Ascending aorta (tissue), 2 donors: ENCODE measurements at regions not wholly inside any gene's neighbourhood (a gene's known extent, or its start where the extent isn't known, plus 50 kb on each side); places are given as distances from the start of the nearest gene placed in this dataset.

Experiments
- DNase-seq, 2 donors: peaks; one replicate each; pipeline ENCODE4 v3.0.0-alpha.2; 2019; ENCODE audit warnings: low spot score in 2 of 2
- H3K27ac ChIP-seq, 2 donors: fragments of 200-600 bp; sonication (generic); one replicate each; pipeline ENCODE4 v1.5.1; 2016 to 2017; ENCODE audit warnings: mild to moderate bottlenecking in 1 of 2
- H3K27me3 ChIP-seq: fragments of 200-600 bp; sonication (generic); one replicate; pipeline ENCODE4 v1.5.1; 2017
- H3K36me3 ChIP-seq, 2 donors: fragments of 200-600 bp; sonication (generic); one replicate each; pipeline ENCODE4 v1.5.1; 2016
- H3K4me1 ChIP-seq, 2 donors: fragments of 200-600 bp; sonication (generic); one replicate each; pipeline ENCODE4 v1.5.1; 2016 to 2017; ENCODE audit warnings: mild to moderate bottlenecking in 1 of 2
- H3K4me3 ChIP-seq, 2 donors: fragments of 200-600 bp; sonication (generic); one replicate each; pipeline ENCODE4 v1.5.1; 2016 to 2017; ENCODE audit warnings: mild to moderate bottlenecking in 1 of 2
- H3K9me3 ChIP-seq, 2 donors: fragments of 200-600 bp; sonication (generic); one replicate each; pipeline ENCODE4 v1.5.1; 2016
- CTCF ChIP-seq, 3 experiments: fragments of 200-600 bp in 2 of 3; fragments of 450-650 bp in 1 of 3; sonication (generic) in 2 of 3; IDR thresholded peaks; one replicate each; pipeline ENCODE4 v1.5.1; 2016 to 2019; ENCODE audit warnings: antibody characterized with exemption in 3 of 3, mild to moderate bottlenecking in 1 of 3, moderate library complexity in 1 of 3
- intact Hi-C: fragments of 100-400 bp; cut with DNase I; formaldehyde crosslinking; loops from one replicate; pipeline ENCODE4 v1.15.1; 2023

GRCh38 chr2:172251231-172251630, 148.5 kb upstream of the DLX2 start:
- Histone ChIP-seq H3K4me1 (no peaks in the 10 kb centered on the region), H3K27ac (no peak overlapping the region), H3K27me3 (no peaks in the 10 kb centered on the region), H3K9me3 (no peaks in the 10 kb centered on the region), H3K4me3 (no peak overlapping the region), H3K36me3 (no peaks in the 10 kb centered on the region)
- intact Hi-C loops: no loop called here
- no peak for DNase-seq
- TF ChIP-seq CTCF (IDR thresholded peaks at IDR 0.05): no peak

DNA sequence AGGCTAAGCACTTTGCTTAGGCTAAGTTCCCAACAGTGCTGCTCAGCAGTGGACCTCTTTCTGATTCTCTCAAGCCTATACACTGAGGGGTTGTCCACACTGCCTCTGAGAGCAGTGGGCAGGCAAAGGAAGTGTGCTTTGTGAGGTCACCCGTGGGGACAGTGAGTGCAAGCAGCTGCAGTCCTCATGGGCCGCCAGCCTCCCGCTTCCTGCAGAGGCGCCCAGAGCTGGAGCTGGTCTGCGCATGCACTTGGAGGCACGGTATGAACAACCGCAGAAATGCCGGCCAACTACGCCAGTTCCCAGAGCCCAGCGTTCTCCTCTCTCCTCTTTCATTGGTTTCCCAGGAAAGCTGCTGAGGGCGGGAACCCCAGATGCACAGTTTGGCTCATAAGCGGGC, 149.5 kb upstream of the DLX2 start:
- Histone ChIP-seq H3K4me3 (no peak overlapping the region), H3K4me1 (no peaks in the 10 kb centered on the region), H3K9me3 (no peaks in the 10 kb centered on the region), H3K27me3 (no peaks in the 10 kb centered on the region), H3K36me3 (no peaks in the 10 kb centered on the region), H3K27ac (no peak overlapping the region)
- intact Hi-C loops: no loop called here
- no peak for DNase-seq
- TF ChIP-seq CTCF (IDR thresholded peaks at IDR 0.05): no peak

DNA sequence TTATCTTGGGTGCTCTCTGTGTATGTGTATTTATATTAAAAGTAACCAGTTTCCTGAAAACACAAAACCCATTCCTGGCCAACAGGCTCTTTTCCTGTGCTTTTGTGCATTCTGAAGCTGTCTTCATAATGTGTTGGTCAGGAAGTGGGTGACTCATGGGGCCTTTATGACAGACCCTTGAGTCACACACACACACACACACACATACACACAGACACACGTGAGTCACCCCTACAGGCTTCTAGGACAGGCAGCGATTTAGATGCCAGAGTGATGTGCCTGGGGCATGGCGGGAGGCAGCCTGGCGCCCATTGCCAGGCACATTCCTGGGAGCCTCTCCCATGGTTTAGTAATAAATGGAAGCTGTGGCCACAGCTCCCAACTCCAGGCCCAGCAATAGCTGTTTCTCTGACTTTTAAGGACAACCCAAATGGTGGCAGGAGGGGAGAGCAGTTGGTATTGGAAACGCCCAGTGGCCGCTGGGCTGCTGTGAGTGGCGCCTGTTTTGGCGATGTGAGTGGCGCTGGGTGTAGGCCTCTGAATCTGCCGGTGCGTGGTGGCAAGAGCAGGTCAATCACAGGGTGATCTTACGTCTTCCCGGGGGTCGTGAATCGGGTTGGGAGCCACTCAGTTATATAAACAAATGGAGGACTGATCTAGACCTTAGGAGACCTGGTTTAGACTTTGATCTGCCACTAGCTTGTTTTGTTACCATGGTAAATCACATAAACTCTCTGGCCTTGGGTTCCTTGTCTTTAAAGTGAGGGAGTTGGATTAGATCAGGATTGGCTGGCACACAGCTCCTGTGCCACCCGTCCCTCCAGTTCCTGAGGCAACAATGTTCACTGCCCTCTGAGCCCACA, 150.7 kb upstream of the DLX2 start:
- peak overlapping the region in 1 of 2 donors; percentile 10 for H3K27ac ChIP-seq
- TF ChIP-seq CTCF (IDR thresholded peaks at IDR 0.05): no peak
- intact Hi-C loops: no loop called here
- no peaks in the 10 kb centered on the region for H3K4me1 ChIP-seq
- H3K36me3 ChIP-seq: no peaks in the 10 kb centered on the region
- H3K4me3 ChIP-seq: no peak overlapping the region
- H3K9me3 ChIP-seq: no peaks in the 10 kb centered on the region
- DNase-seq: peak; percentile 53 to 89
- no peaks in the 10 kb centered on the region for H3K27me3 ChIP-seq

DNA sequence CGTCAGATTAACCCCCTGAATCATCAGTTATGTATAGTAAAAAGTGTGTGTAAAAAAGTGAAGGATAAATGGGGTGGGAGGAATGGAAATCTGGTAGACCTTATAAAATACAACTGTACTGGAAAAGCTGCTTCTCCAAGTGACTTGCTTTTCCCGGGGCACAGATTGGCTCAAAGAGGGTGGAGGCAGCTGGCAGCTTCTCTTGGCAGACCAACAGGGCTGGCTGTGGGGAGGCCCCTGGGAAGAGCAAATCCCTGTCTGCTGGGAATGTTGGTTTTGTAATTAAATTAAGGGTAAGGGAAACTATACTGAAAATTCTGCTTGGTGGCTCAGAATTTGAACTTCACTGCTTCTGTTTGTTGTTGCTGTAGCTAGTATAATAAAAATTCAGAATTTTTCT, 154.2 kb upstream of the DLX2 start:
- Histone ChIP-seq H3K27ac (no peak overlapping the region), H3K27me3 (no peaks in the 10 kb centered on the region), H3K9me3 (no peaks in the 10 kb centered on the region), H3K4me3 (no peak overlapping the region), H3K4me1 (no peaks in the 10 kb centered on the region), H3K36me3 (no peaks in the 10 kb centered on the region)
- no peak for DNase-seq
- intact Hi-C loops: no loop called here
- TF ChIP-seq CTCF (IDR thresholded peaks at IDR 0.05): no peak

GRCh38 chr2:172259827-172260226, 157.1 kb upstream of the DLX2 start:
- Histone ChIP-seq H3K9me3 (no peaks in the 10 kb centered on the region), H3K27ac (no peak overlapping the region), H3K27me3 (no peaks in the 10 kb centered on the region), H3K36me3 (no peaks in the 10 kb centered on the region), H3K4me3 (no peak overlapping the region), H3K4me1 (no peaks in the 10 kb centered on the region)
- no peak for TF ChIP-seq CTCF (IDR thresholded peaks at IDR 0.05)
- no peak for DNase-seq
- intact Hi-C loops: no loop called here
